HepG2 (cell line): ENCODE measurements at regions not wholly inside any gene's neighbourhood (a gene's known extent, or its start where the extent isn't known, plus 50 kb on each side); places are given as distances from the start of the nearest gene placed in this dataset.
A peak's percentile ranks its signal among the peaks of the same experiment; 100 is the strongest.

Source experiments
- GABPB1 ChIP-seq: IDR thresholded peaks from 2 replicates; pipeline ENCODE4 v1.6.1; 2016; ENCODE audit warnings: mild to moderate bottlenecking, missing genetic modification reagents, moderate library complexity, missing compliant biosample characterization
- HIVEP1 ChIP-seq: sonication (generic); formaldehyde crosslinking; IDR thresholded peaks from 2 replicates; pipeline ENCODE4 v1.4.0; 2020; ENCODE audit warnings: mild to moderate bottlenecking, missing genetic modification reagents
- HMGXB3 ChIP-seq: sonication (generic); formaldehyde crosslinking; IDR thresholded peaks from 2 replicates; pipeline ENCODE4 v1.4.0; 2020; ENCODE audit warnings: missing genetic modification reagents, borderline replicate concordance
- HMGXB4 ChIP-seq, 2 experiments: sonication (generic) in 1 of 2; formaldehyde crosslinking in 1 of 2; IDR thresholded peaks; 2 replicates each; pipeline versions ENCODE4 v1.4.0 to v1.6.1; 2018 to 2020; ENCODE audit warnings: missing genetic modification reagents in 2 of 2, borderline replicate concordance in 1 of 2, low read depth in 1 of 2, mild to moderate bottlenecking in 1 of 2, missing biosample characterization in 1 of 2
- HNF4A ChIP-seq: sonication (generic); formaldehyde crosslinking; IDR thresholded peaks from 2 replicates; pipeline ENCODE4 v1.4.0; 2020; ENCODE audit warnings: missing genetic modification reagents
- ISL2 ChIP-seq: sonication (generic); formaldehyde crosslinking; IDR thresholded peaks from 2 replicates; pipeline ENCODE4 v1.5.0; 2020; ENCODE audit warnings: missing genetic modification reagents
- MED1 ChIP-seq: sonication (generic); formaldehyde crosslinking; IDR thresholded peaks from 2 replicates; pipeline ENCODE4 v1.4.0; 2020; ENCODE audit warnings: missing genetic modification reagents
- MIXL1 ChIP-seq: IDR thresholded peaks from 2 replicates; pipeline ENCODE4 v1.6.1; 2016
- POLR2AphosphoS5 ChIP-seq: IDR thresholded peaks from 2 replicates; pipeline ENCODE4 v1.6.1; 2012; ENCODE audit warnings: low read depth, low read length
- RAD21 ChIP-seq: fragments of 450-650 bp; formaldehyde crosslinking; IDR thresholded peaks from 2 replicates; pipeline ENCODE4 v1.5.0; 2020; ENCODE audit warnings: mild to moderate bottlenecking
- SMC3 ChIP-seq: IDR thresholded peaks from 2 replicates; pipeline ENCODE4 v1.6.1; 2011; ENCODE audit warnings: low read length, improper control_type of control experiment
- SP1 ChIP-seq, 2 experiments: fragments of 450-650 bp in 1 of 2; sonication (generic) in 1 of 2; formaldehyde crosslinking in 1 of 2; IDR thresholded peaks; 2 replicates each; pipeline versions ENCODE4 v1.4.0 to v1.6.1; 2016 to 2020; ENCODE audit warnings: missing genetic modification reagents in 1 of 2
- ZFP37 ChIP-seq: sonication (generic); formaldehyde crosslinking; IDR thresholded peaks from 2 replicates; pipeline ENCODE4 v1.4.0; 2020; ENCODE audit warnings: missing genetic modification reagents, borderline replicate concordance
- ZNF160 ChIP-seq: sonication (generic); formaldehyde crosslinking; IDR thresholded peaks from 2 replicates; pipeline ENCODE4 v1.8.0; 2022; ENCODE audit warnings: mild to moderate bottlenecking, inconsistent platforms, missing genetic modification reagents
- ZNF501 ChIP-seq: sonication (generic); formaldehyde crosslinking; IDR thresholded peaks from 2 replicates; pipeline ENCODE4 v1.5.1; 2020; ENCODE audit warnings: mild to moderate bottlenecking, moderate library complexity, missing genetic modification reagents
- ZNF562 ChIP-seq: sonication (generic); formaldehyde crosslinking; IDR thresholded peaks from 2 replicates; pipeline ENCODE4 v1.8.0; 2022; ENCODE audit warnings: missing genetic modification reagents, borderline replicate concordance
- ZNF572 ChIP-seq: sonication (generic); formaldehyde crosslinking; IDR thresholded peaks from 2 replicates; pipeline ENCODE4 v1.5.1; 2020; ENCODE audit warnings: mild to moderate bottlenecking, missing genetic modification reagents
- ZNF777 ChIP-seq: sonication (generic); formaldehyde crosslinking; IDR thresholded peaks from 2 replicates; pipeline ENCODE4 v1.4.0; 2020; ENCODE audit warnings: missing genetic modification reagents
- TF ChIP-seq, protein P1 (sequence below): sonication (generic); formaldehyde crosslinking; IDR thresholded peaks from 2 replicates; pipeline ENCODE4 v1.8.1; 2023; ENCODE audit warnings: mild to moderate bottlenecking, moderate library complexity, missing genetic modification reagents
- TF ChIP-seq, protein P2 (sequence below): sonication (generic); formaldehyde crosslinking; IDR thresholded peaks from 2 replicates; pipeline ENCODE4 v1.5.0; 2020; ENCODE audit warnings: mild to moderate bottlenecking, missing genetic modification reagents

GRCh38 chr10:86585037-86585929 is 63.7 kb upstream of the WAPL start (continued):
- TF ChIP-seq HMGXB4 (CRISPR knock-in tag; IDR thresholded peaks at IDR 0.05; ENCODE audit: borderline replicate concordance in 1 of 2, low read depth in 1 of 2) (peak; percentile 53 to 63; a peak in 2 of 4 replicates), HNF4A (CRISPR knock-in tag) (0 out of 2 replicates have a peak, but pooled peaks have one; percentile 19), HIVEP1 (no peak), ZNF501 (CRISPR knock-in tag) (peak; percentile 71; the same call in 1 of the 2 replicates), SP1 (IDR thresholded peaks at IDR 0.05) (no peak), SP1 (CRISPR knock-in tag; IDR thresholded peaks at IDR 0.05) (peak; percentile 51; the same call in 1 of the 2 replicates), ZNF572 (CRISPR knock-in tag) (peak; percentile 65; the same call in 1 of the 2 replicates), SMC3 (peak; percentile 81), MED1 (CRISPR knock-in tag) (0 out of 2 replicates have a peak, but pooled peaks have one; percentile 14), RAD21 (CRISPR knock-in tag) (peak; percentile 94), MIXL1 (CRISPR knock-in tag) (peak; percentile 61; the same call in 1 of the 2 replicates), ZNF160 (CRISPR knock-in tag) (no peak), HMGXB3 (CRISPR knock-in tag) (0 out of 2 replicates have a peak, but pooled peaks have one; percentile 55), ZFP37 (CRISPR knock-in tag) (0 out of 2 replicates have a peak, but pooled peaks have one; percentile 52), POLR2AphosphoS5 (no peak), ISL2 (CRISPR knock-in tag) (0 out of 2 replicates have a peak, but pooled peaks have one; percentile 32), ZNF562 (CRISPR knock-in tag) (no peak), ZNF777 (CRISPR knock-in tag) (0 out of 2 replicates have a peak, but pooled peaks have one; percentile 24), GABPB1 (CRISPR knock-in tag) (peak; percentile 38; the same call in 1 of the 2 replicates)
- TF ChIP-seq, protein P1, sequence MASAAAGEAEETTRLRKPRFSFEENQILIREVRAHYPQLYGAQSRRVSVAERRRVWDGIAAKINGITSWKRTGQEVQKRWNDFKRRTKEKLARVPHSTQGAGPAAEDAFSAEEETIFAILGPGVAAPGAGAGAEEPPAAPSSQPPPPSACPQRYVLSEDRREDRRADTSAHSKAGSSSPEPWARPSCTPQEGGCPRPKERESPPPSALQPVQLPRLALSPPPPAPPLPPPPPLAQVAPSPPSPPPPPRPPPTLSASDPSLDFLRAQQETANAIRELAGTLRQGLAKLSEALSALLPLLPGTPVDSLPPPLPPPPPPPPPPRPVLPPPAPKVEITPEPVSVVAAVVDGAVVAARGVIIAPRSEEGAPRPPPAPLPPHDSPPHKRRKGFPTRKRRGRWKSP (CRISPR knock-in tag), result no peak
- TF ChIP-seq, protein P2, sequence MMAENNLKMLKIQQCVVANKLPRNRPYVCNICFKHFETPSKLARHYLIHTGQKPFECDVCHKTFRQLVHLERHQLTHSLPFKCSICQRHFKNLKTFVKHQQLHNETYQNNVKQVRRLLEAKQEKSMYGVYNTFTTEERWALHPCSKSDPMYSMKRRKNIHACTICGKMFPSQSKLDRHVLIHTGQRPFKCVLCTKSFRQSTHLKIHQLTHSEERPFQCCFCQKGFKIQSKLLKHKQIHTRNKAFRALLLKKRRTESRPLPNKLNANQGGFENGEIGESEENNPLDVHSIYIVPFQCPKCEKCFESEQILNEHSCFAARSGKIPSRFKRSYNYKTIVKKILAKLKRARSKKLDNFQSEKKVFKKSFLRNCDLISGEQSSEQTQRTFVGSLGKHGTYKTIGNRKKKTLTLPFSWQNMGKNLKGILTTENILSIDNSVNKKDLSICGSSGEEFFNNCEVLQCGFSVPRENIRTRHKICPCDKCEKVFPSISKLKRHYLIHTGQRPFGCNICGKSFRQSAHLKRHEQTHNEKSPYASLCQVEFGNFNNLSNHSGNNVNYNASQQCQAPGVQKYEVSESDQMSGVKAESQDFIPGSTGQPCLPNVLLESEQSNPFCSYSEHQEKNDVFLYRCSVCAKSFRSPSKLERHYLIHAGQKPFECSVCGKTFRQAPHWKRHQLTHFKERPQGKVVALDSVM (CRISPR knock-in tag), result no peak
